ENCODE measurements at regions not wholly inside any gene's neighbourhood (a gene's known extent, or its start where the extent isn't known, plus 50 kb on each side); places are given as distances from the start of the nearest gene placed in this dataset.

- intact Hi-C loops (cut with DNase I), result no loop called here
- no peaks in the 10 kb centered on the region for H3K27me3 ChIP-seq
- TF ChIP-seq CTCF (IDR thresholded peaks at IDR 0.05) (no peak), POLR2A (IDR thresholded peaks at IDR 0.05) (no peak)
- no peak for DNase-seq
- no peaks in the 10 kb centered on the region for H3K9me3 ChIP-seq
- H3K4me1 ChIP-seq, result peaks cover 0 to 24% of the 10 kb centered on the region in 2 donors
- H3K27ac ChIP-seq, result no peak overlapping the region
- 94 to 97% methylated on average over 2 of the region's 2 CpGs for WGBS, 2 donors
- no peaks in the 10 kb centered on the region for H3K36me3 ChIP-seq
- no peak overlapping the region for H3K4me3 ChIP-seq (replicated peaks in 1 of 3)
Measured at GRCh38 chr1:184299406-184299790, 87.4 kb upstream of the C1orf21 start.

DNA sequence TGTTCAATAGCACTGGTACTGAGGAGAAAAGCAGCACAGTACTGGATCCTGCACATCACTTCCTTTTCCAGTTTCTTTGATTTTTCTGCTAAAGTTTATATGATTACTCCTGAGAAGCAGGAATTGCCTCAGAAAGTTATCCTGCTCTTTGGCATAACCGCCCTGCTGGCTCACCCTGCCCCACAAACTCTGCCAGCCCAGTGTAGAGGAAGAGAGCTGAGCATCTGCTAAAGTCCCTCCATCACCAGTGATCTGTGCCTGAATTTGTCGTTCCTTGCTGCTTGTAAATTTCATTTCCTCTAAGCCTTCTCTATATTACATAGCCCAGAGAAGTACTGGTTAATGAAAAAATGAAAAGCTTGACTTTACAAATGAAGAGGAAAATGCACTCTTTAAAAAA is 87.0 kb upstream of the C1orf21 start:
- 88 to 91% methylated on average over 2 of the region's 2 CpGs for WGBS, 2 donors
- no peak overlapping the region for H3K27ac ChIP-seq
- no peaks in the 10 kb centered on the region for H3K36me3 ChIP-seq
- H3K27me3 ChIP-seq, result no peaks in the 10 kb centered on the region
- no peak for DNase-seq
- no peaks in the 10 kb centered on the region for H3K9me3 ChIP-seq
- TF ChIP-seq POLR2A (IDR thresholded peaks at IDR 0.05) (no peak), CTCF (IDR thresholded peaks at IDR 0.05) (no peak)
- H3K4me1 ChIP-seq, result peaks cover 0 to 20% of the 10 kb centered on the region in 2 donors
- H3K4me3 ChIP-seq (replicated peaks in 1 of 3), result no peak overlapping the region
- intact Hi-C loops (cut with DNase I), result no loop called here

- no peak overlapping the region for H3K4me3 ChIP-seq (replicated peaks in 1 of 3)
Measured at GRCh38 chr1:184300446-184300845, 86.4 kb upstream of the C1orf21 start.

GRCh38 chr1:184301227-184301626 is 85.6 kb upstream of the C1orf21 start:
- Histone ChIP-seq H3K4me1 (peaks cover 0 to 12% of the 10 kb centered on the region in 2 donors), H3K4me3 (replicated peaks in 1 of 3) (no peak overlapping the region), H3K27me3 (no peaks in the 10 kb centered on the region), H3K36me3 (no peaks in the 10 kb centered on the region), H3K9me3 (no peaks in the 10 kb centered on the region), H3K27ac (no peak overlapping the region)
- no peak for TF ChIP-seq POLR2A (IDR thresholded peaks at IDR 0.05)
- TF ChIP-seq CTCF (IDR thresholded peaks at IDR 0.05), result no peak
- DNase-seq, result no peak
- intact Hi-C loops (cut with DNase I), result no loop called here
- WGBS, 2 donors, result 62 to 78% methylated on average over 1 of the region's 1 CpG

More at GRCh38 chr1:184300446-184300845, 86.4 kb upstream of the C1orf21 start:
- DNase-seq, result no peak
- intact Hi-C loops (cut with DNase I), result no loop called here
- no peaks in the 10 kb centered on the region for H3K9me3 ChIP-seq
- no peaks in the 10 kb centered on the region for H3K36me3 ChIP-seq
- no peak overlapping the region for H3K27ac ChIP-seq
- peaks cover 0 to 17% of the 10 kb centered on the region in 2 donors for H3K4me1 ChIP-seq
- no peaks in the 10 kb centered on the region for H3K27me3 ChIP-seq
- TF ChIP-seq CTCF (IDR thresholded peaks at IDR 0.05), result no peak
- TF ChIP-seq POLR2A (IDR thresholded peaks at IDR 0.05), result no peak
- WGBS, 2 donors, result 73 to 84% methylated on average over 4 of the region's 4 CpGs

- Histone ChIP-seq H3K4me3 (replicated peaks in 1 of 3) (no peak overlapping the region), H3K36me3 (no peaks in the 10 kb centered on the region), H3K27ac (no peak overlapping the region), H3K9me3 (no peaks in the 10 kb centered on the region), H3K27me3 (no peaks in the 10 kb centered on the region), H3K4me1 (peaks cover 0 to 1% of the 10 kb centered on the region in 2 donors)
- intact Hi-C loops (cut with DNase I), result no loop called here
- no peak for TF ChIP-seq CTCF (IDR thresholded peaks at IDR 0.05)
- no peak for TF ChIP-seq POLR2A (IDR thresholded peaks at IDR 0.05)
- DNase-seq, result no peak
- WGBS, 2 donors, result 86 to 87% methylated on average over 3 of the region's 3 CpGs
Measured at GRCh38 chr1:184302346-184302745, 84.5 kb upstream of the C1orf21 start.

Measured in thyroid gland (tissue), 4 donors.